A549 (cell line): ENCODE measurements at regions not wholly inside any gene's neighbourhood (a gene's known extent, or its start where the extent isn't known, plus 50 kb on each side); places are given as distances from the start of the nearest gene placed in this dataset.

Source experiments
- ATAC-seq, 2 experiments: fragments of 200-7000 bp in 1 of 2; fragments of >200 bp in 1 of 2; cut with Nextera tagmentation in 1 of 2; cut with Tn5 transposase in 1 of 2; 3 replicates each; pipeline versions ENCODE4 v1.8.0 to v1.9.1; 2018 to 2020; ENCODE audit warnings: mild to moderate bottlenecking in 1 of 2, moderate library complexity in 1 of 2
- CTCF ChIA-PET: fragments of 300-600 bp; sonication (Branson Sonifier 250); formaldehyde crosslinking; extraction: SDS; loops from one replicate; lab custom pipeline; 2021; ENCODE audit warnings: antibody characterized with exemption, inconsistent platforms; lab: Yijun Ruan, JAX
- POLR2A ChIA-PET: fragments of 350-600 bp; formaldehyde crosslinking; extraction: SDS; loops from one replicate; lab custom pipeline; 2021; ENCODE audit warnings: antibody characterized with exemption, inconsistent platforms; lab: Yijun Ruan, JAX
- DNase-seq, 2 experiments: peaks; one replicate each; pipeline versions ENCODE4 v3.0.0 to v3.0.0-alpha.2; 2011 to 2016; ENCODE audit warnings: low read depth in 1 of 2, low spot score in 1 of 2
- FAIRE-seq: peaks from 2 replicates; lab custom pipeline; 2011; peaks lifted over from hg19 to GRCh38; lab: Jason Lieb, UNC
- H3K27ac ChIP-seq, 2 experiments: fragments of >200 bp; sonication (Bioruptor Twin); formaldehyde crosslinking; 3 replicates each; pipeline ENCODE4 v1.5.1; 2016 to 2017
- H3K4me1 ChIP-seq: fragments of >200 bp; sonication (Bioruptor Twin); formaldehyde crosslinking; 3 replicates; pipeline ENCODE4 v1.6.1; 2016
- H3K4me2 ChIP-seq: fragments of >200 bp; sonication (Bioruptor Twin); formaldehyde crosslinking; 3 replicates; pipeline ENCODE4 v1.6.1; 2016
- H3K4me3 ChIP-seq: fragments of >200 bp; sonication (Bioruptor Twin); formaldehyde crosslinking; 3 replicates; pipeline ENCODE4 v1.5.1; 2016
- H3K9me3 ChIP-seq: fragments of >200 bp; sonication (Bioruptor Twin); formaldehyde crosslinking; 3 replicates; pipeline ENCODE4 v1.6.1; 2016
- ATOH8 ChIP-seq: fragments of 250-450 bp; sonication (Bioruptor Pico); IDR thresholded peaks from 2 replicates; pipeline ENCODE4 v1.5.0; 2020; ENCODE audit warnings: low read depth, mild to moderate bottlenecking, moderate library complexity
- CBX8 ChIP-seq: fragments of 200-600 bp; sonication (generic); IDR thresholded peaks from 2 replicates; pipeline ENCODE4 v1.6.1; 2016
- CEBPB ChIP-seq, 2 experiments: fragments of >200 bp in 1 of 2; sonication (Bioruptor Twin) in 1 of 2; formaldehyde crosslinking in 1 of 2; IDR thresholded peaks; 2 replicates each; pipeline ENCODE4 v1.6.1; 2012 to 2016
- EP300 ChIP-seq, 2 experiments: fragments of >200 bp; sonication (Bioruptor Twin); formaldehyde crosslinking; IDR thresholded peaks; 2 replicates in 1 of 2; 3 replicates in 1 of 2; pipeline ENCODE4 v1.6.1; 2016 to 2017
- ESRRA ChIP-seq: fragments of 150-350 bp; IDR thresholded peaks from 2 replicates; pipeline ENCODE4 v1.6.1; 2014; ENCODE audit warnings: mild to moderate bottlenecking, low read length, borderline replicate concordance
- GATA3 ChIP-seq: IDR thresholded peaks from 2 replicates; pipeline ENCODE4 v1.6.1; 2012; ENCODE audit warnings: borderline replicate concordance
- HOXB13 ChIP-seq: fragments of 250-450 bp; sonication (Bioruptor Pico); IDR thresholded peaks from 2 replicates; pipeline ENCODE4 v1.5.0; 2020; ENCODE audit warnings: low read depth, mild to moderate bottlenecking, moderate library complexity
- MAFK ChIP-seq: fragments of 450-650 bp; IDR thresholded peaks from 2 replicates; pipeline ENCODE4 v1.6.1; 2014; ENCODE audit not compliant: partially characterized antibody
- MAZ ChIP-seq: fragments of 150-350 bp; IDR thresholded peaks from 2 replicates; pipeline ENCODE4 v1.6.1; 2014; ENCODE audit warnings: antibody characterized with exemption, low read depth, low read length, borderline replicate concordance
- MYC ChIP-seq: IDR thresholded peaks from 2 replicates; pipeline ENCODE4 v1.6.1; 2012; ENCODE audit warnings: mild to moderate bottlenecking, inconsistent platforms, low read length, improper control_type of control experiment, borderline replicate concordance
- NPAS2 ChIP-seq: fragments of 250-450 bp; sonication (Bioruptor Pico); IDR thresholded peaks from 2 replicates; pipeline ENCODE4 v1.8.0; 2022; ENCODE audit warnings: mild to moderate bottlenecking, moderate library complexity, borderline replicate concordance
- PBX3 ChIP-seq: IDR thresholded peaks from 2 replicates; pipeline ENCODE4 v1.6.1; 2012
- POLR2A ChIP-seq: IDR thresholded peaks from 2 replicates; pipeline ENCODE4 v1.6.1; 2012; ENCODE audit warnings: mild to moderate bottlenecking, low read length
- RARB ChIP-seq: fragments of 250-450 bp; sonication (Bioruptor Pico); IDR thresholded peaks from 2 replicates; pipeline ENCODE4 v1.8.0; 2021; ENCODE audit warnings: mild to moderate bottlenecking, moderate library complexity
- RCOR1 ChIP-seq: fragments of 150-350 bp; IDR thresholded peaks from 2 replicates; pipeline ENCODE4 v1.6.1; 2014; ENCODE audit warnings: antibody characterized with exemption, low read length, low read depth
- SMC3 ChIP-seq: fragments of >200 bp; sonication (Bioruptor Twin); formaldehyde crosslinking; IDR thresholded peaks from 3 replicates; pipeline ENCODE4 v1.6.1; 2018; ENCODE audit warnings: inconsistent platforms
- ZC3H11A ChIP-seq: fragments of 450-650 bp; IDR thresholded peaks from 2 replicates; pipeline ENCODE4 v1.6.1; 2014; ENCODE audit warnings: antibody characterized with exemption, mild to moderate bottlenecking
- ZNF302 ChIP-seq: fragments of 250-450 bp; sonication (Bioruptor Pico); IDR thresholded peaks from 2 replicates; pipeline ENCODE4 v1.9.0; 2021; ENCODE audit warnings: inconsistent platforms, mild to moderate bottlenecking, moderate library complexity
- WGBS: methylation state at CpG from one replicate; pipeline ENCODE4 v1.1.6; 2017; ENCODE audit errors: missing lambda C conversion rate; 5-methylcytosine and 5-hydroxymethylcytosine counted together
- TF ChIP-seq, protein P1 (sequence below): fragments of 250-450 bp; sonication (Bioruptor Pico); IDR thresholded peaks from 2 replicates; pipeline ENCODE4 v1.5.0; 2021; ENCODE audit warnings: mild to moderate bottlenecking, moderate library complexity, borderline replicate concordance

- H3K4me2 ChIP-seq = 0 out of 3 replicates have a peak overlapping the region, but pooled peaks have one; percentile 6
- 27% methylated on average over 17 of the region's 17 CpGs for WGBS
- no peak for ATAC-seq
- DNase-seq = no peak
- no peaks in the 10 kb centered on the region for H3K9me3 ChIP-seq
- ChIA-PET CTCF (interaction anchor here (1.1 to 1.6 kb wide), 3 partner anchors 8 to 32 kb away, joined by 3 to 5 read pairs (median 5); no protein-coding TSS in a partner anchor), POLR2A (no interaction called here)
- no peak overlapping the region for H3K27ac ChIP-seq
- TF ChIP-seq, protein P1, sequence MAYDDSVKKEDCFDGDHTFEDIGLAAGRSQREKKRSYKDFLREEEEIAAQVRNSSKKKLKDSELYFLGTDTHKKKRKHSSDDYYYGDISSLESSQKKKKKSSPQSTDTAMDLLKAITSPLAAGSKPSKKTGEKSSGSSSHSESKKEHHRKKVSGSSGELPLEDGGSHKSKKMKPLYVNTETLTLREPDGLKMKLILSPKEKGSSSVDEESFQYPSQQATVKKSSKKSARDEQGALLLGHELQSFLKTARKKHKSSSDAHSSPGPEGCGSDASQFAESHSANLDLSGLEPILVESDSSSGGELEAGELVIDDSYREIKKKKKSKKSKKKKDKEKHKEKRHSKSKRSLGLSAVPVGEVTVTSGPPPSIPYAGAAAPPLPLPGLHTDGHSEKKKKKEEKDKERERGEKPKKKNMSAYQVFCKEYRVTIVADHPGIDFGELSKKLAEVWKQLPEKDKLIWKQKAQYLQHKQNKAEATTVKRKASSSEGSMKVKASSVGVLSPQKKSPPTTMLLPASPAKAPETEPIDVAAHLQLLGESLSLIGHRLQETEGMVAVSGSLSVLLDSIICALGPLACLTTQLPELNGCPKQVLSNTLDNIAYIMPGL = no peak
- TF ChIP-seq CEBPB (IDR thresholded peaks at IDR 0.05) (no peak), CBX8 (no peak), MAFK (no peak), MAZ (no peak), MYC (no peak), RARB (CRISPR knock-in tag) (no peak), POLR2A (no peak), EP300 (IDR thresholded peaks at IDR 0.05) (no peak), PBX3 (no peak), RCOR1 (no peak)
- no peak overlapping the region for H3K4me3 ChIP-seq
- no peak for FAIRE-seq
- no peaks in the 10 kb centered on the region for H3K4me1 ChIP-seq
These were observed 148.1 kb downstream of the MRM1 start for GRCh38 chr17:36749493-36749892.

DNA sequence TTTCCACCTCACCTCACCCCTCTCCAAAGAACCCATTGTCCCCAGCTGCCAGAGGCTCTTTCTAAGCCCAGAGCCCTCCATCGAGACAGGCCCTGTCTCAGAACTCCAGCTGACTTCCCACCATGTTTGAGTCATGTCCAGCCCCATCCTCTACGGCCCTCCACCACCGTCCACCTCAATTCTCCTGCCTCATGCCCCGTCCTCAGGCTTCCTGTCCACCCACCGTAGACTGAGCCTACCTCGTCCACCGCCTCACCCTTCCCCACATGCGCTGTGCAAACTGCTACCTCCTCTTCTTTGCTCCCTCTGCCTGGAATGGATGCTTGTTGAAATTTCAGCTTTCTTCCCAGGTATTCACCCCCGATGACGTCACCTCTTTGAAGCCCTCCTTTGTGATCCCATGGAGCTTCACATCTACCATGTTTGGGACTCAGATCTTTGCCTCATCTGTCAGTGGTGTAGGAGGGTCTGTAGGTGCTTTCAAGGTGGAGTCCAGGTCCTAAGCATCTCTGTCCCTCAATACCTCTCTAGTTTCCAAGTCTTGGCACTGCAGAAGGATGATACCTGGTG is 149.0 kb downstream of the MRM1 start:
- H3K9me3 ChIP-seq = no peaks in the 10 kb centered on the region
- H3K4me2 ChIP-seq = no peak overlapping the region
- TF ChIP-seq GATA3 (no peak), ZC3H11A (no peak), ATOH8 (CRISPR knock-in tag) (no peak), SMC3 (no peak), ZNF302 (CRISPR knock-in tag) (no peak), NPAS2 (CRISPR knock-in tag) (no peak)
- no peak for DNase-seq
- FAIRE-seq = no peak
- H3K27ac ChIP-seq = no peak overlapping the region
- ChIA-PET CTCF (interaction anchor here (1.6 kb wide), 1 partner anchor 10 kb away, joined by 5 read pairs; no protein-coding TSS in a partner anchor), POLR2A (no interaction called here)
- ATAC-seq = no peak
- 49% methylated on average over 10 of the region's 10 CpGs for WGBS
- H3K4me3 ChIP-seq = no peak overlapping the region
- no peaks in the 10 kb centered on the region for H3K4me1 ChIP-seq

GRCh38 chr17:36752096-36752888 is 150.9 kb downstream of the MRM1 start:
- ATAC-seq (no peak), DNase-seq (no peak), FAIRE-seq (no peak)
- Histone ChIP-seq H3K4me2 (no peak overlapping the region), H3K4me1 (no peaks in the 10 kb centered on the region), H3K27ac (no peak overlapping the region), H3K9me3 (no peaks in the 10 kb centered on the region), H3K4me3 (no peak overlapping the region)
- TF ChIP-seq POLR2A = no peak
- no peak for TF ChIP-seq RARB (CRISPR knock-in tag)
- TF ChIP-seq MYC = no peak
- peak; percentile 94 for TF ChIP-seq MAFK
- no peak for TF ChIP-seq HOXB13 (CRISPR knock-in tag)
- no peak for TF ChIP-seq ESRRA
- CTCF ChIA-PET = interaction anchor here (0.8 to 1.0 kb wide), 4 partner anchors 16 to 47 kb away, joined by 3 read pairs; no protein-coding TSS in a partner anchor
- WGBS = 41% methylated on average over 10 of the region's 10 CpGs
- POLR2A ChIA-PET = no interaction called here
